Right lung (tissue), 2 donors: ENCODE measurements at regions not wholly inside any gene's neighbourhood (a gene's known extent, or its start where the extent isn't known, plus 50 kb on each side); places are given as distances from the start of the nearest gene placed in this dataset.
"Not testable (repeated sequence)": the region's sequence is repeated elsewhere in the genome, so short reads cannot be mapped to it uniquely, and the experiment has no call there.

Source experiments
- DNase-seq, 2 donors: peaks; one replicate each; pipeline ENCODE4 v3.0.0-alpha.2; 2013

GRCh38 chr3:177778633-177779032 lies 581.4 kb upstream of the TBL1XR1 start:
- DNase-seq: no peak

DNA sequence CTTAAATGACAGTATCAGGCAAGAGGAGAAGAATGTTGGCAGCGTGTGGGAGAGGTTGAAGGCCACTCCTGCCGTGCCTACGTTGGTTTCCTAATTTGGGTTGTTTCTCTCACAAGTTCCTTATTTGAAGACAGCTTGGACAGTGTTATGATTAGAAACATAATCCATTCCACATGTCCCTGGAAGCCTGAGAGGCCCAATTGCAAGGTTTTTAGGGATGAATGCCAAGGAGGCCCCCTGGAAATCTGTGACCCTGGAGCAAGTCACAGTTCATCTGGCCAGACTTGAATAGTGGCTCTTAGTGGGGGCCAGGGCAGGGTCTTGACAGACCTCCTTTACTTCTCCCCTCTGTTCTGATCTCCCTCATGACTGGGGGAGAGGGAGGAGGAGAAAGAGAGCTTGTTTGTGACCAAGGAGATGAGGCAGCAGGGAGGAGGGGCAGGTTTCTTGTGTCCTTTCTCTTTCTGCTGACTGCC lies 584.4 kb upstream of the TBL1XR1 start:
- peak; percentile 92 to 93 for DNase-seq

- no peak for DNase-seq
Observed at GRCh38 chr3:177783338-177783737, 586.1 kb upstream of the TBL1XR1 start.

DNA sequence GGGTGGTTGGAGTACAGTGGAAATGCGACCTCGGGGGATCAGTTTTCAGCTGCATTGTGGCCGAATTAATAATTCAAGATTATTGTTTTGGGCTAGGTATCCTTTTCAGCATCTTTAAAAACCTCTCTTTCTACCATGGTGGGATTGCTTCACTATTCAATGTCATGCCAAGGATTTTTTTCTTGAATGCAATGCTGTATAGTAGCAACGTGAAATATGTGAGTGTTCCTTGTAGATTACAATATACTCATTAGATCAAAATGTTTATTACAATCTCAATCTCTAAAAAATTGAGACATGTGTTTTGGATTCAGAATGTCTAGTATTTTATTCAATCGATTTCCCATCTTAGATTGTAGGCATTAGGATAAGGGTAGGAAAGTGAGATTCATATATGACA lies 586.5 kb upstream of the TBL1XR1 start:
- no peak for DNase-seq

- no peak for DNase-seq
Observed at GRCh38 chr3:177787279-177788041, 590.2 kb upstream of the TBL1XR1 start.

GRCh38 chr3:177789500-177789899 lies 592.2 kb upstream of the TBL1XR1 start:
- no peak for DNase-seq

DNA sequence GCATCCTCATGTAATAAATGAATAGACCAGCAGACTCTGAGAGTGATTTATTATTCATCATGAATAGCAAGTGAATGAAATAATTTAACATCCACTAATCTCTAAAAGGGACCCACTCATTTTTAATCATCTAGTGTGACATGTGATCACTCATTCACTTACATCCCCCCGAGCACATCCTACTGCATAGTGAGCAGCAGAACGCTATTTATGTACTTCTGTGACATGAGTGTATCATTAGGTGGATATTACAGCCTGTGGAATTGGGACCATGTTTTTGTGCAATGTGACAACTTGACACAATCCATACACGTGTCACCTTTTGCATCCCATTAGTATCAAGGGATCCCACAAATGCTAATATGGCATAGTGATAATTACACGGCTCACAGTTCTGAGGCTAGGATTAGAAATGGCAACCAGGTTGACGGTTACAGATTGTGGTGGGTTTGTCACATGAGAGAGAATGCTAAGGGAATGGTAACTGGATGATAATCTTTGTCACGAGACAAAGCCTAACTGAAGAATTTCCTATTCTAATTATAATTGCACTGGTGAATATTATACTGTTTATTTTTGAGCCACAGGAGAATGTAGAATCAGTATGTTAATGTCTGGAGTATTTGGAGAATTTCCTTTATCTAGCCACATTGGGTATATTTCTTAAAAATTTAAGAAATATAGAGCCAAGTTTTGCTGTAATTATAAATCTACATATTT lies 595.2 kb upstream of the TBL1XR1 start:
- DNase-seq: no peak

DNA sequence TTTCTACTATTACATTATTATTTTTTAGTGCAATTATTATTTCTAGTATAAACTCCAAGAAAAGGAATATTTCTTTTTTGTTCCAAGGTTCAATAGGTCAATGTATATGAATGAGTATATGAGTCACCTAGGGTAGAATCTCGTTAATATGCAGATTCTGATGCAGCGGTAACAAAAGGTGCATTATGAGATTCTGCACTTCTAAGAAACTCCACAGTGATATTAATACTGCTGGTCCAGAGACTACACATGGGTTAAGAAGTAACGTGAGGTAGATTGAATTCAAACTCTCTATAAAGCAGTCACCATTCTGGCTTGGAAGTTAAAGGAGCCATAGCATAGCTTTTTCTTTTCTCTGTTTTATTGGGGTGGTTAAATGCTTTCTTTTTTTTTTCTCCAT lies 596.2 kb upstream of the TBL1XR1 start:
- DNase-seq: no peak

GRCh38 chr3:177795216-177795615 lies 597.9 kb upstream of the TBL1XR1 start:
- DNase-seq: no peak

- no peak for DNase-seq
Observed at GRCh38 chr3:177795859-177796258, 598.6 kb upstream of the TBL1XR1 start.

DNA sequence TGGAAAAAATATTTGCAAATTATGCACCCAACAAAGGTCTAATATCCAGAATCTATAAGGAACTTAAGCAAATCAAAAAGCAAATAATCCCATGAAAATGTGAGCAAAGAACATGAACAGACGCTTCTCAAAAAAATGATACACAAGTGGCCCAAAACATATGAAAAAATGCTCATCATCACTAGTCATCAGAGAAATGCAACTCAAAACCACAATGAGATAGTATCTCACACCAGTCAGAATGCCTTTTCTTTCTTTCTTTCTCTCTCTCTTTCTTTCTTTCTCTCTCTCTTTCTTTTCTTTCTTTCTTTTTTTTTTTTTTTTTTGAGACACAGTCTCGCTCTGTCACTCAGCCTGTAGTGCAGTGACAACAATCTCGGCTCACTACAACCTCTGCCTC lies 602.9 kb upstream of the TBL1XR1 start:
- DNase-seq: not testable (repeated sequence)

DNA sequence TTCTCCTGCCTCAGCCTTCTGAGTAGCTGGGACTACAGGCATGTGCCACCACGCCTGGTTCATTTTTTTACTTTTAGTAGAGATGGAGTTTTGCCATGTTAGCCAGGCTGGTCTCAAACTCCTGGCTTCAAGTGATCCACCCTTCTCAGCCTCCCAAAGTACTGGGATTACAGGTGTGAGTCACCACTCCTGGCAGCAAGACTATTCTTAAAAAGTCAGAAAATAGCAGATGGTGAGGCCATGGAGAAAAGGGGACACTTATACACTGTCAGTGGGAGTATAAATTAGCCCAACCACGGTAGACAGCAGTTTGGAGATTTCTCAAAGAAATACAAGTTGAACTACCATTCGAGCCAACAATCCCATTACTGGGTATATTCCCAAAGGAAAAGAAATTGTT lies 603.3 kb upstream of the TBL1XR1 start:
- no peak for DNase-seq

DNA sequence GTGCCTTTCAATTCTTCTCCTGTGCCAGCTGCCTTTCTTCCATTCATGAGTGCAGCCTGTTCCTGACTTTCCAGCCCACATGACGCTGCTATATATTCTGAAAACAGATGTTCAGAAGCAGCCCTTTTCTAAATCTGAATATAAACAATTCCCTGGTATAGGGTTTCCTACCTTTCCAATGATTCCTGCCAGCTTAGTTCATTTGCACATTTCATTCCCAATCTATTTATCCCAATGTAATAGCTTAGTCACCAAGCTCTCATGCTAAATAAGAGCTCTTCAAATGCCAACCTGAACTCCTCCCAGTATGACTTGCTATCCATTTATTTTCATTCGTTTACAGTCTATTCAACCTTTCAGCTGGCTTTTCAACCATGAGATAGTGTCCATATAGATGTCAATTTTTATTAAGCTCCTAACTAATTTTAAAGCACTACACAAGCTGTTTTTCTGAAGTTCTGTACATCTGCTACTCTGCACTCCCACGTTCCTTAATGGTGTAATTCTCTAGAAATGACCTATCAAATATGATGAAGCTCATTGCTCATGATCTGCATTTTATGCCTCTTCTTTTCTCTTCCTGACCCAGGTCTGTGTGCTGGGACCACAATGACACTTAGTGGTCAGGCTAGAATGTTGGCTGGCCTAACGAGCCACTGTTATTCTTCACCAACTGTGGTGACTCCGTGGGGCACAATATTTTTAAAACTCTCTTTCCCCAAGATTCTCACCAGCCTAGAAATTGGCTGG lies 605.0 kb upstream of the TBL1XR1 start:
- no peak for DNase-seq

DNA sequence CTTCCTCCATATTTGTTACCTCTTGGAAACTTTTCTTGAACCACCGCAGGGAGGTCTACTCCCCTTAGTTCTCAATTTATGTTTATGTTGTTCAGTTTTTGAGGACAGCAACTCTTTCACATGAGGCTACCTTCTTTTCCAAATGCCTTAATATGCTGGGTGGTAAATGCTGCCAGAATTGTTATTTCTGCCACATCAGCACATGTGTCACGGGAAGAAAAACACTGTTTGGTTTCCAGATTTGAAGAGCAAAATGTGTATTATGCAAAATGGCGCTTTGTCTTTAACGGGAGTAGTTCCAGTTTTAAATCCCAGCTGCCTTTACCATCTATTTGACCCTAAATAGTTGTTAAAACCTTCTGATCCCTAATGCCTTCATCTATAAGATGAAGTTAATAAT lies 606.2 kb upstream of the TBL1XR1 start:
- no peak for DNase-seq

- DNase-seq: no peak
Observed at GRCh38 chr3:177804032-177804431, 606.8 kb upstream of the TBL1XR1 start.

DNA sequence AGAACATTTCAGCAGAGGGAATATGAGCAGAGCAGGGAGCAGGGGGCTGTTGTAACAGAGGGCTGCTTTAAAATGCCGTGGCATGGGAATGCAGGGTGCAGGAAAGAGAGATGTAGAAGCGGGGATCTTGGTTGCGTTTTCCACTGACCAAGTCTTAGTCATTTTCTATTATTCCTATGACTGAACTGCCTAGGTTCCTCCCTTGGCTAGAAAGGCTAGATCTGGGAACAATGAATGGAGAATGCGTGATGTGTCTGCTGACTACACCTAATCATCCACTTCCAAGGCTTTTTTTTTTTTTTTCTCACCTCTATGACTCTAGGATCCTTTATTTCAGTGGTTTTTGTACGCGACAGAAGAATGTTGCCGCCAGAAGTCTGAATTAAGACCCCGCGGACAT lies 607.4 kb upstream of the TBL1XR1 start:
- no peak for DNase-seq

- no peak for DNase-seq
Observed at GRCh38 chr3:177807150-177807875, 610.0 kb upstream of the TBL1XR1 start.

DNA sequence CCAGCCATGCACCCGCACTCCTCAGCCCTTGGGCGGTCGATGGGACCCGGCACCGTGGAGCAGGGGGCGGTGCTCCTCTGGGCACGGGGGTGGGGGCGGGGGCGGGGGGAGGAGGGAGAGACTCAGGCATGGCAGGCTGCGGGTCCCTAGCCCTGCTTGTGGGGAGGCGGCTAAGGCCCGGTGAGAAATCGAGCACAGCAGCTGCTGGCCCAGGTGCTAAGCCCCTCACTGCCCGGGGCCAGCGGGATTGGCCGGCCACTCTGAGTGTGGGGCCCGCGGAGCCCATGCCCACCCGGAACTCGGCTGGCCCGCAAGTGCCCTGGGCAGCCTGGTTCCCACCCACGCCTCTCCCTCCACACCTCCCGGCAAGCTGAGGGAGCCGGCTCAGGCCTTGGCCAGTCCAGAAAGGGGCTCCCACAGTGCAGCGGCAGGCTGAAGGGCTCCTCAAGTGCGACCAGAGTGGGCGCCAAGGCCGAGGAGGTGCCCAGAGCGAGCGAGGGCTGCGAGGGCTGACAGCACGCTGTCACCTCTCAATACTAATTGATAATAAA lies 611.7 kb upstream of the TBL1XR1 start:
- not testable (repeated sequence) for DNase-seq

- peak; percentile 56 to 63 for DNase-seq
Observed at GRCh38 chr3:177810162-177810623, 612.9 kb upstream of the TBL1XR1 start.

DNA sequence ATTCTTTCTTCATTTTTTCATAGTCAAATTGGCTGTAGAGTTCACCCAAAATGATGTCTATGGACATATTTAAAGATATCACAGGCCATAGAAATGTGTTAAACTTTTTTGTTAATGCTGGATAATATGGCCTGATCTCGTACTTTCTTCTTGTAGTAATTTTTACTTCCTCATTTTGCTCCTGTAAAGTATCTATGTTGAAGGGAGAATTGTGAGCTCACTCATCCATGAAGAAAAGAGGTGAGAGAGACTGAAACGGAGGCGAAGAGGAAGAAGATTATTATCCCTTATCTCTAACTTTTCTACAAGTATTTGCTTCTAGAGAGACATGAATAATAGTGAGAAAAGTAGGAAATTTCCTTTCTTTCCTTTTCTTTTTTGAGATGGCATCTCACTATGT lies 613.8 kb upstream of the TBL1XR1 start:
- DNase-seq: no peak

DNA sequence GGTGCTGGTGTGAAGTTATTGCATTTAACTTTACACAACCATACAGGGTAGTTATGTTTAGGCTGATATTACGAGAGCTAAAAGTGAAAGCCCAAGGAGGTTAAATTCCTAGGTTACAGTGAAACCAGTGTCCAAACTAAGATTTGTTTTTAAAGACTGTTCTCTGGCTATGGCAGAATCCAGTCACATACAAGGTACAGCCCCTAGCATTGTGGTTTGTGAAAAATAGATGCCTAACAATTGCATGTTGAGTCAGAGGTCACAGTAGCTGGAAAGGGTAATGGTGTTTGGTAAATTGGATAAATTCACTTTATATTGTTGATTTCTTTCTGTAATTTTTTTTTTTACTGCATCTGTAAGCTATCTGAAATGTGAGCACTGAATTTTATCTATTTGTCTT lies 614.6 kb upstream of the TBL1XR1 start:
- DNase-seq: no peak

DNA sequence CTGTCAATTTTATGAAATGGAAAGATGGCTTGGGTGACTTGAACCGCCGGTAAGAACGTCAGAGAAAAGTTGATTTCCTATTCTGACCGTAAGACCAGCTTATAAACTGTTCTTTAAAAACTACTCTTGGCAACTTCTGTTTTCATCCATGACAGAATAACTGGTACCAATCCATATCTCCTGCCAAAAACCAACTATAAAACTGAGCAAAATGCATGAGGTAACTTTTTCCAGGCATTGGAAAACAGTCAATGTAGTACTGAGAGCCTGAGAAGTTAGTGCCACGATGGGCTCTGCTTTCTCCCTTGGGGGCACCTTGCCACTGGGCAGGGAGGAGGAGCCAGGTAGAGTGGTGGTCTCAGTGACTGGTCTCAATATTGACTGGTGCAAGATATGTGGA lies 615.2 kb upstream of the TBL1XR1 start:
- no peak for DNase-seq
